Stimulated activated CD4-positive, alpha-beta T cell treated with anti-CD3 and anti-CD28 coated beads, Interleukin-4, amount 100 ng/mL, for 48 hours (primary cell): ENCODE measurements at regions not wholly inside any gene's neighbourhood (a gene's known extent, or its start where the extent isn't known, plus 50 kb on each side); places are given as distances from the start of the nearest gene placed in this dataset.
"Not testable (repeated sequence)": the region's sequence is repeated elsewhere in the genome, so short reads cannot be mapped to it uniquely, and the experiment has no call there.

Source experiments
- DNase-seq, 2 donors: peaks; one replicate each; pipeline ENCODE4 v3.0.0-alpha.2; 2020; ENCODE audit warnings: low read depth in 2 of 2

GRCh38 chr12:127998988-127999387 is 268.0 kb upstream of the TMEM132C start:
- no peak for DNase-seq

- no peak for DNase-seq
Observed at GRCh38 chr12:128004383-128004938, 262.5 kb upstream of the TMEM132C start.

DNA sequence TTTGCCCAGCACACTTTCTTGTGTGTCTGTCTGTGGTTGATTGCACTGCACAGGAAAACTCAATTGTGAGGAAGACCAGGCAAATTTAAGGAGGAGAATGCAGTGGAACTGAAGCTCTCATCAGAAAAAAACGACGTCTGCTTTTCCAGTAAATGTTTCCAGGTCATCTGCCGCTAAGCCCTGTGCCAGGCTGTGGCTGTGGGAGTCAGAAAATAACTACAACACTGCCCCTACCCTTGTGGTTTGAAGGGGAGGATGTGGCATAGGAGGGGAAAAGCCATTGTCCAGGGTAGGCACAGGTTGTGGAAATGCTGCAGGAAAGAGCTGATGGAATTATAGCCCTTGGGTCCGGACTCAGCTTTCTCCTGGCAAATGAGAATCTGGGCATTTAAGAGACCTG is 259.7 kb upstream of the TMEM132C start:
- DNase-seq = no peak

- no peak for DNase-seq
Observed at GRCh38 chr12:128008341-128008740, 258.6 kb upstream of the TMEM132C start.

GRCh38 chr12:128009108-128009507 is 257.9 kb upstream of the TMEM132C start:
- DNase-seq = no peak

DNA sequence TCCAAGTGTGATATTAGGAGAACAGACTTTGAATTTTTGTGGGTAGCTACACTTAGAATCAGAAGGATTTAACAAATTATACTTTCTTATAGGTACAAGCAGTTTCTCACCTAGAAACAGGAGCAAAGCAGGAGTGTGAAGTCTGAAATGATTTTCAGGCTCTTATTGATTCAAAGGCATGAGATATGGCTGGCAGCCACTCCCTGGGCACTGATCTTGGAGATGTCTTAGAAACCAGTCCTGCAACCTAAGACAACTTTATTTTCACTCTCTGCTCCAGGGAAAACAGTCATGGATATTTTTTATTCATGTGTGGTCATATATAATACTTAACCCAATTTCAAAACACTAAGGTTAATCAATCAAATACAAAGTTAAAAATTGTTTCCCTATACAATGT is 254.9 kb upstream of the TMEM132C start:
- no peak for DNase-seq

DNA sequence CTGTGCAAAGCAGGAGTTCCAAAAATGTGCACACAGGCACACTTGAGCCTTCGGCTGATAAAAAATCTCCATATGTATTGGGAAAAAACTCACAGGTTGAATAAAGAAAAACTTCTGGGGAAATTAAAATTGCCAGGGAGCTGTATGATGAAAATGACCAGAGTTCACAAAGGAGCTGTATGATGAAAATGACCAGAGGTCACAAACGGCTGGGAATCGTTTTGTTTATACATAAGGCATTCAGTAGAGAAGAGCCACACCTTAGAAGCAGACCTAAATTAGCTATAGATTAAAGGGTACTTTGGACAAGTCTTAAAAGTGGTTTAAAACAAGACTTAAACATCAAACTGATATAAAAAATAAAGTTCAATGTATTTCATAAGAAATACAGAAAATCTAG is 251.7 kb upstream of the TMEM132C start:
- DNase-seq = no peak

- no peak for DNase-seq
Observed at GRCh38 chr12:128018067-128018466, 248.9 kb upstream of the TMEM132C start.

GRCh38 chr12:128019996-128020544 is 246.9 kb upstream of the TMEM132C start:
- DNase-seq = no peak

DNA sequence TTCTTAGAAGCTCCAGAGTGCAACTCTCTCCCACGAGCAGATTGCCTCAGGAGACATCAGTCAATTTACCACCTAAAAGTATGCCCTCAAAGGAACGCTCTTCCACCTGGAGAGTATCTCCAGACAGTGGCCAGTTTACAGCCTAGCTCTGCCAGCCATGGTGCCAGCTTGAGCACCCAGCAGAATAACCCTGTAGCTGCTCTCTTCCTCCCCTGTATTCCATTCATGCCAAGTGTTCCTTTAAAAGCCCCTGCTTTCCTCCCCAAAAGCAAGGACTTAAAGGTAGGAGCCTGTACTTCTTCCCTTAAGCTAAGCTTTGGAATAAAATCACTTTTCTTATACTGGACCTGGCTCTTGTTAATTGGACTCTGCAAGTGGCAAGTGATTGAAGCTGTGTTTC is 245.4 kb upstream of the TMEM132C start:
- DNase-seq = no peak

- no peak for DNase-seq
Observed at GRCh38 chr12:128025589-128026245, 241.3 kb upstream of the TMEM132C start.

DNA sequence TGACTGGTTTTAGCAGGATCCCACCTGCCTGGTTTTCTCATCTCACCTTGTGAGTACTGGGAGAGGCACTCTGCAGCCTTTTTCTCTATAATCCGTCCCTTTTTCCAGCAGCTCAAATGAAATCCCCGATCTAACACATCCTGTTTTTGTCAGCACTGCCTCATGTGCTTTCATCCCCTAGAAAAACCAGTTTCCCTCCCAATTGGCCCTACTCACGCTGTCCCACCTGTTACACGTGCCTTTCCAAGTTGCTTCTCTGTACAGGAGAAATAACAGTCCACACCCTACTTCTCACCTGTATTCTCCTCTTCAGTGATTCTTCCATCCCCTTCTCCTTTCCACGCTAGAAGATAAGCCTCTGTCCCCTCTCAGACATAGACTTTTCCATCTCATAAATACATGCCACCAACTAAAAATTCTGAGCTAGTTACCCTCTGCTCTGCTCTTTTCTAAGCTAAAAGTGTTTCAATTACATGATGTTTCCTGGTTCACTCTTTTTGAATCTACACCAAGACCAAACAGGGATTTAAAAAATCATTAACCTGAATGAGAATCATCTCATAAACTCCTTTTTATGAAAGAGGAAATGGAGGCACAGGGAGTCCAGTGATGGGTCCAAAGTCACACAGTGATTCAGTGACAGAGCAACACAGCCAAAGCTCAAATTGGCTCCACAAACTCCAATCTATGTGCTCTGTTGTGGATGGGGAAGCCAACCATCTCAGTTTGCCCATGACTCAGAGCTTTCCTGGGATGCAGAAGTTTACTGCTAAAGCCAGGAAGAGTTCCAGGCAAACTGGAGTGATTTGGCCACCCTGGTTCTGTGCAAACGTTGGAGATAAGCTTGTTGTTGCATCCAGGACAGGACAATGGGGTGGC is 240.0 kb upstream of the TMEM132C start:
- DNase-seq = no peak

DNA sequence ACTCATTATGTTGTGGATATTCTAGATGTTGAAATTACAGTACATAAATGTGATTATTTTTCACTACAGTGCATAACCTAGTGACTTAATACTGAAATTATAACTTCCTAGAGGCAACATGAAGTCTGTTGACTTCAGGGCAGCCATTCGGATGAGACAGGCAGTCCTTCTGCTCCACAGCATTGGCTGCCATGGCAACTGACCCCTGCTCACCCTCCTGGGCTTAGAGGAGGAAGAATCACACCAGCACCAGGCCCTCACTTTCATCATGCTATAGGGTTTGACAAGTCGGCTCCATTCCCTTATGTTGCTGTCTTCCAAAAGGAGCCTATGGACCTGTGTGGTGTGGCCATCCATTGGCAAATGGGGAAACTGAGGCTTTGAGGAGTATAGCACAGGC is 233.5 kb upstream of the TMEM132C start:
- no peak for DNase-seq

- no peak for DNase-seq
Observed at GRCh38 chr12:128040971-128041370, 226.0 kb upstream of the TMEM132C start.

- DNase-seq = not testable (repeated sequence)
Observed at GRCh38 chr12:128042283-128042682, 224.7 kb upstream of the TMEM132C start.

DNA sequence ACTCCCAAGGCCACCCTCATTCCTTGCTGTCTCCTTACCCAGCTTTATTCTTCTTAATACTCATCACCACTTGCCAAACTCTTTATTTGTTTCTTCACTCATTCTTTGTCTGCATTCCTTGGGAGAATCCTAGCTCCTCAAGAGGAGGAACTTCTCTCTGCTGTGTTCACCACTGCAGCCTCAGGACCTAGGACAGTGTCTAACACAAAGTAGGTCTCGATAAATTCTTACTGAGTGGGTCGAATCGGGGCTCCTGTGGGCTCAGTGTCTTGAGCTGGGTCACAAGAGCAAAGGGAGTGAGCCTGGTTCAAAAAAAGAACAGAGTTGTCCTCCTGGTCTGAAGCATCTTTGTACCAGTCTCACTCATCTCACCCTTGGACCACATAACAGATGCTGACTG is 224.1 kb upstream of the TMEM132C start:
- no peak for DNase-seq

GRCh38 chr12:128043317-128043716 is 223.7 kb upstream of the TMEM132C start:
- DNase-seq = no peak

DNA sequence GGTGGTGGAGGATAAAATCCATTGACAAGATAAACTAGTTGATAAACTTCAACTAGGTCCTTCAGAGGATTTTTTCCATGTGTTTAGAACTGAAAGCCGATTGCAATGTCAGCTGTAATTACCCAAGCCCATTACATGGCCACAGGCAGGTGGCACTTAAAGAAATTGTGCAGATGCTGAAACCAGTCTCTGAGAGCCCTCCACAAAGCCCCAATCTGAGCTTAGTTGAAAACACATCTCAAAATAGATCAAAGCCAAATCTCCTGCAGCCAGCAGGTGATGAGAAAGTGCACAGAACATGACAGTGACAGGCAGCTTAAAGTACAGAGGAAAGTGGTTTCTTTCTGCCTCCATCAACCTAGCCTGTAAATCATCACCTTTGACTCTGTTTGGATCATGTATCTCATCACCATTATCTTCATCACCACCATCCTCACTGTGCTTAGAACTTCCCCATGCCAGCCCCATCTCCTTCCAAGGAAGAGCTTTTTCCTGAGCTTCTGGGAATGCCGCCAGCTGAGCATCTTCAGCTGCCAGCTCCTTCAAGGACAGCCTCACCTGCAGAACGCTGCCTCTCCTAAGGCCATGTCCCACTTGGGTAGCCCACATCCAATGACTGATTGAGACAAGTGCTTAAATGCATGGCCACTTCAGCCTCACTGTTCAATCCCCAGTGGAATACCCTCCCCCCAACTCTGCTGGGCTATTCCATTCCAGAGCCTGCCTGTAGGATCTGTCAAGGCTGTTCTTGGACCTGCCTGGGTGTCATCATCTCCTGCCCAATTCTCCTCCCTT is 219.5 kb upstream of the TMEM132C start:
- DNase-seq = no peak

GRCh38 chr12:128052331-128052730 is 214.6 kb upstream of the TMEM132C start:
- DNase-seq = no peak

GRCh38 chr12:128052777-128053176 is 214.2 kb upstream of the TMEM132C start:
- no peak for DNase-seq

DNA sequence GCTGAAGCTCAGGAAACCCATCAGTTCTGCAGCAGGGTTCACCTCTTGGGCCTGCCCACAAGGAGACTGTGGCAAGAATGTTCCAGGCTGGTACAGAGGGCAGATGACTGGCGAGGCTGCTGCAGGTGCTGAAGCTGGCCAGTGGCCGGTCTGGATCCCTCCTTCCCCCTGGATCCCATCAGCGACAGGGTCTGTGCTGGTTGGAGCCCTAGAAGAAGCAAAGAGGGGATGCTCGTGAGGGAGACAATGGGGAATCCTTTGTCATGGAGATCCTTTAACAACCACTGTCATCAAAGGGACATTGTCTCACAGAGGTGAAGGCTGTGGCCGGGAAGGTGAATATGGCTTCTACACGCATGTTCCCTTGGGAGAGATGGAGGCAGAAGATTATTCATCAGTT is 211.4 kb upstream of the TMEM132C start:
- DNase-seq = no peak
